H1 (cell line): ENCODE measurements at regions not wholly inside any gene's neighbourhood (a gene's known extent, or its start where the extent isn't known, plus 50 kb on each side); places are given as distances from the start of the nearest gene placed in this dataset.

Source experiments
- CTCF ChIA-PET: fragments of 300-600 bp; sonication (Branson Sonifier 250); formaldehyde crosslinking; loops from one replicate; lab custom pipeline; 2021; ENCODE audit not compliant: partially characterized antibody; lab: Charles Lee
- POLR2A ChIA-PET: fragments of 300-600 bp; sonication (Branson Sonifier 250); formaldehyde crosslinking; loops from one replicate; lab custom pipeline; 2021; ENCODE audit warnings: inconsistent platforms; ENCODE audit not compliant: partially characterized antibody; lab: Charles Lee
- DNase-seq, 2 experiments: peaks; one replicate each; pipeline versions ENCODE4 v3.0.0 to v3.0.0-alpha.2; 2010 to 2022; ENCODE audit warnings: low spot score in 2 of 2, low read depth in 1 of 2, mixed read lengths in 1 of 2
- FAIRE-seq: peaks from 2 replicates; lab custom pipeline; 2011; peaks lifted over from hg19 to GRCh38; lab: Jason Lieb, UNC
- H2AFZ ChIP-seq: 2 replicates; pipeline ENCODE4 v1.8.1; 2012; ENCODE audit warnings: low read length, inconsistent platforms
- H2AK5ac ChIP-seq: 2 replicates; pipeline ENCODE4 v1.6.1; 2013; ENCODE audit warnings: low read depth, low read length
- H2BK120ac ChIP-seq: replicated peaks from 2 replicates; pipeline ENCODE3; 2013; ENCODE audit warnings: low read depth, low read length, inconsistent platforms
- H2BK12ac ChIP-seq: 2 replicates; pipeline ENCODE4 v1.6.1; 2013; ENCODE audit warnings: low read depth, low read length
- H2BK15ac ChIP-seq: 2 replicates; pipeline ENCODE4 v1.6.1; 2013; ENCODE audit warnings: low read length
- H2BK20ac ChIP-seq: 2 replicates; pipeline ENCODE4 v1.6.1; 2013; ENCODE audit warnings: low read length
- H2BK5ac ChIP-seq: 2 replicates; pipeline ENCODE4 v1.6.1; 2013; ENCODE audit warnings: low read depth, low read length
- H3K14ac ChIP-seq: 2 replicates; pipeline ENCODE4 v1.6.1; 2013; ENCODE audit warnings: inconsistent platforms; ENCODE audit not compliant: insufficient read length
- H3K18ac ChIP-seq: 2 replicates; pipeline ENCODE4 v1.6.1; 2013; ENCODE audit warnings: low read length; ENCODE audit errors: extremely low read depth
- H3K23ac ChIP-seq: 2 replicates; pipeline ENCODE4 v1.6.1; 2013; ENCODE audit warnings: inconsistent platforms; ENCODE audit not compliant: insufficient read length
- H3K23me2 ChIP-seq: 2 replicates; pipeline ENCODE4 v1.6.1; 2013; ENCODE audit warnings: low read depth, low read length
- H3K27ac ChIP-seq: 2 replicates; pipeline ENCODE4 v1.6.1; 2011; ENCODE audit warnings: low read depth, low read length, inconsistent platforms
- H3K27me3 ChIP-seq, 4 experiments: replicated peaks in 1 of 4; 1 replicate in 1 of 4; 2 replicates in 3 of 4; pipeline versions ENCODE4 v1.6.1 to v1.8.1; 2011 to 2013; ENCODE audit warnings: low read length in 3 of 4, mild to moderate bottlenecking in 3 of 4, inconsistent platforms in 2 of 4, mixed read lengths in 2 of 4, moderate library complexity in 1 of 4; ENCODE audit not compliant: control insufficient read depth in 3 of 4, insufficient read depth in 3 of 4; ENCODE audit errors: extremely low read depth in 1 of 4
- H3K36me3 ChIP-seq, 4 experiments: 2 replicates each; pipeline versions ENCODE4 v1.6.1 to v1.8.1; 2011 to 2013; ENCODE audit warnings: mild to moderate bottlenecking in 4 of 4, low read length in 3 of 4, moderate library complexity in 2 of 4, control low read depth in 1 of 4, inconsistent platforms in 1 of 4; ENCODE audit not compliant: insufficient read depth in 4 of 4, control insufficient read depth in 2 of 4
- H3K4ac ChIP-seq: replicated peaks from 2 replicates; pipeline ENCODE3; 2013; ENCODE audit warnings: low read length, low read depth, mixed read lengths, inconsistent platforms; ENCODE audit not compliant: insufficient read length
- H3K4me1 ChIP-seq, 4 experiments: replicated peaks in 1 of 4; 1 replicate in 1 of 4; 2 replicates in 3 of 4; pipeline versions ENCODE4 v1.6.1 to v1.8.1; 2011 to 2013; ENCODE audit warnings: low read length in 3 of 4, inconsistent platforms in 2 of 4, mixed read lengths in 1 of 4; ENCODE audit not compliant: insufficient read depth in 4 of 4, control insufficient read depth in 3 of 4
- H3K4me2 ChIP-seq, 2 experiments: 2 replicates each; pipeline versions ENCODE4 v1.6.1 to v1.8.1; 2011 to 2013; ENCODE audit warnings: low read depth in 2 of 2, low read length in 2 of 2, control low read depth in 1 of 2, inconsistent platforms in 1 of 2, mild to moderate bottlenecking in 1 of 2; ENCODE audit not compliant: insufficient read depth in 1 of 2
- H3K4me3 ChIP-seq, 4 experiments: fragments of 200-600, 300-600 bp in 1 of 4; sonication (generic), shearing (Covaris generic), sonication (Bioruptor Twin) in 1 of 4; 2 replicates each; pipeline versions ENCODE4 v1.5.1 to v1.8.1; 2011 to 2016; ENCODE audit warnings: low read length in 4 of 4, low read depth in 3 of 4, control low read depth in 2 of 4, inconsistent platforms in 2 of 4, mild to moderate bottlenecking in 2 of 4, mixed read lengths in 1 of 4, moderate library complexity in 1 of 4; ENCODE audit not compliant: insufficient read depth in 2 of 4; ENCODE audit errors: extremely low read depth in 1 of 4
- H3K56ac ChIP-seq: replicated peaks from 2 replicates; pipeline ENCODE3; 2013; ENCODE audit warnings: low read depth, mild to moderate bottlenecking, mixed read lengths, low read length, inconsistent platforms; ENCODE audit not compliant: insufficient read length
- H3K79me1 ChIP-seq: 2 replicates; pipeline ENCODE4 v1.6.1; 2013; ENCODE audit warnings: low read depth, low read length, control low read depth
- H3K79me2 ChIP-seq, 2 experiments: 2 replicates each; pipeline versions ENCODE4 v1.6.1 to v1.8.1; 2012 to 2013; ENCODE audit warnings: low read length in 2 of 2, mild to moderate bottlenecking in 2 of 2, inconsistent platforms in 1 of 2; ENCODE audit not compliant: insufficient read depth in 2 of 2, control insufficient read depth in 1 of 2
- H3K9ac ChIP-seq, 4 experiments: replicated peaks in 1 of 4; 1 replicate in 1 of 4; 2 replicates in 3 of 4; pipeline versions ENCODE4 v1.6.1 to v1.8.1; 2011 to 2013; ENCODE audit warnings: low read depth in 3 of 4, low read length in 3 of 4, control low read depth in 2 of 4, mild to moderate bottlenecking in 2 of 4, moderate library complexity in 2 of 4, inconsistent platforms in 1 of 4; ENCODE audit errors: extremely low read depth in 1 of 4
- H3K9me3 ChIP-seq, 2 experiments: 2 replicates each; pipeline versions ENCODE4 v1.6.1 to v1.8.1; 2012 to 2013; ENCODE audit warnings: mild to moderate bottlenecking in 2 of 2, moderate library complexity in 2 of 2, control low read depth in 1 of 2, inconsistent platforms in 1 of 2, low read depth in 1 of 2, low read length in 1 of 2, mixed read lengths in 1 of 2; ENCODE audit not compliant: insufficient read depth in 2 of 2
- H4K20me1 ChIP-seq, 2 experiments: replicated peaks in 1 of 2; 2 replicates each; pipeline versions ENCODE3 to v1.8.1; 2011 to 2013; ENCODE audit warnings: inconsistent platforms in 2 of 2, low read length in 2 of 2, mild to moderate bottlenecking in 1 of 2; ENCODE audit not compliant: insufficient read depth in 2 of 2, control insufficient read depth in 1 of 2
- H4K5ac ChIP-seq: 2 replicates; pipeline ENCODE4 v1.6.1; 2013; ENCODE audit warnings: low read length, low read depth, mixed read lengths, inconsistent platforms; ENCODE audit not compliant: insufficient read length
- H4K8ac ChIP-seq: 2 replicates; pipeline ENCODE4 v1.8.0; 2013; ENCODE audit warnings: mild to moderate bottlenecking, moderate library complexity, low read length, inconsistent platforms; ENCODE audit not compliant: insufficient read depth; ENCODE audit errors: extremely low read depth
- H4K91ac ChIP-seq: replicated peaks from 2 replicates; pipeline ENCODE3; 2013; ENCODE audit warnings: low read length, mixed read lengths, inconsistent platforms; ENCODE audit not compliant: insufficient read length
- ATF2 ChIP-seq: IDR thresholded peaks from 2 replicates; pipeline ENCODE4 v1.6.1; 2012; ENCODE audit warnings: low read length, inconsistent platforms
- CHD1 ChIP-seq: IDR thresholded peaks from 2 replicates; pipeline ENCODE4 v1.6.1; 2012; ENCODE audit warnings: low read depth, low read length, improper control_type of control experiment
- TEAD4 ChIP-seq: IDR thresholded peaks from 2 replicates; pipeline ENCODE4 v1.6.1; 2012; ENCODE audit warnings: low read depth, low read length, inconsistent platforms, mixed read lengths
- WGBS, 2 experiments: shearing (Covaris generic) in 1 of 2; methylation state at CpG; one replicate each; pipeline versions ENCODE4 v1.1.6 to v1.1.7; 2013 to 2015; ENCODE audit warnings: low lambda C conversion rate in 2 of 2, mixed read lengths in 2 of 2, inconsistent platforms in 1 of 2, low coverage in 1 of 2, missing lambda C conversion rate in 1 of 2; ENCODE audit not compliant: insufficient replicate concordance in 2 of 2, insufficient coverage in 1 of 2, insufficient read length in 1 of 2; ENCODE audit errors: extremely low coverage in 1 of 2, missing lambda C conversion rate in 1 of 2; 5-methylcytosine and 5-hydroxymethylcytosine counted together

GRCh38 chr5:57325678-57326397 lies 152.0 kb downstream of the GPBP1 start:
- no peak overlapping the region for H3K4ac ChIP-seq
- no peak overlapping the region for H3K18ac ChIP-seq
- no peak overlapping the region for H3K56ac ChIP-seq
- no peak overlapping the region for H2BK20ac ChIP-seq
- no peak overlapping the region for H3K9ac ChIP-seq
- no peak overlapping the region for H2BK5ac ChIP-seq
- no peak overlapping the region for H3K27ac ChIP-seq
- no peak for TF ChIP-seq CHD1
- no peak for TF ChIP-seq TEAD4
- no peak for TF ChIP-seq ATF2
- H3K4me2 ChIP-seq = no peak overlapping the region
- H4K20me1 ChIP-seq = no peaks in the 10 kb centered on the region
- no peak overlapping the region for H2AFZ ChIP-seq
- no peaks in the 10 kb centered on the region for H3K4me1 ChIP-seq
- no peak for FAIRE-seq
- no peaks in the 10 kb centered on the region for H3K27me3 ChIP-seq
- H3K4me3 ChIP-seq = no peak overlapping the region
- no peak overlapping the region for H4K8ac ChIP-seq
- H2BK120ac ChIP-seq = no peak overlapping the region
- H2BK15ac ChIP-seq = no peak overlapping the region
- no peak overlapping the region for H3K23ac ChIP-seq
- no peaks in the 10 kb centered on the region for H3K36me3 ChIP-seq
- H2BK12ac ChIP-seq = no peak overlapping the region
- no peak overlapping the region for H3K14ac ChIP-seq
- ChIA-PET POLR2A (no interaction called here), CTCF (interaction anchor here (5.4 to 10.0 kb wide), 2 partner anchors 14 to 27 kb away, joined by 25 to 69 read pairs; no protein-coding TSS in a partner anchor)
- DNase-seq = no peak
- no peaks in the 10 kb centered on the region for H3K79me2 ChIP-seq
- H4K5ac ChIP-seq = no peak overlapping the region
- H4K91ac ChIP-seq = no peak overlapping the region
- H3K23me2 ChIP-seq = no peaks in the 10 kb centered on the region
- H3K9me3 ChIP-seq = no peaks in the 10 kb centered on the region
- 88% methylated on average over 4 of the region's 4 CpGs; no CpG with 5 or more reads in 1 of the 2 experiments for WGBS, 2 experiments
- no peaks in the 10 kb centered on the region for H3K79me1 ChIP-seq
- no peak overlapping the region for H2AK5ac ChIP-seq
